K562 (cell line): ENCODE measurements at regions not wholly inside any gene's neighbourhood (a gene's known extent, or its start where the extent isn't known, plus 50 kb on each side); places are given as distances from the start of the nearest gene placed in this dataset.

Experiments
- ATAC-seq: fragments of 200-7000 bp; cut with Tn5 transposase; 3 replicates; pipeline ENCODE4 v1.9.1; 2020; ENCODE audit warnings: moderate library complexity
- BruUV-seq: library from RNA; stranded (reverse); fragments of 400-500 nt; replicated peaks from 2 replicates; lab custom pipeline; 2021; lab: Mats Ljungman, UMichigan
- CTCF ChIA-PET: fragments of 300-600 bp; formaldehyde crosslinking; extraction: SDS; loops from one replicate; lab custom pipeline; 2021; ENCODE audit warnings: low intra/inter-chr PET ratio; lab: Yijun Ruan, JAX
- POLR2A ChIA-PET: fragments of 300-600, 350-650 bp; sonication (Branson Sonifier 250); formaldehyde crosslinking; extraction: SDS; loops from one replicate; lab custom pipeline; 2021; ENCODE audit warnings: antibody characterized with exemption, inconsistent platforms; lab: Yijun Ruan, JAX
- DNase-seq, 4 experiments: peaks; one replicate each; pipeline versions ENCODE4 v3.0.0 to v3.0.0-alpha.2; 2011 to 2018; ENCODE audit warnings: low spot score in 3 of 4, mixed read lengths in 3 of 4; ENCODE audit errors: extremely low read depth in 1 of 4
- FAIRE-seq: peaks from 2 replicates; lab custom pipeline; 2011; peaks lifted over from hg19 to GRCh38; lab: Jason Lieb, UNC
- H2AFZ ChIP-seq: 2 replicates; pipeline ENCODE4 v1.6.0; 2011; ENCODE audit warnings: low read depth, low read length, control low read depth, inconsistent platforms
- H3K27ac ChIP-seq: fragments of 200-600 bp; 3 replicates; pipeline ENCODE4 v1.8.0; 2011; ENCODE audit warnings: low read depth, mild to moderate bottlenecking, control low read depth, inconsistent platforms, low read length, moderate library complexity, mixed read lengths; ENCODE audit errors: extremely low read depth
- H3K27me3 ChIP-seq, 2 experiments: fragments of 300-600 bp in 1 of 2; 2 replicates in 1 of 2; 3 replicates in 1 of 2; pipeline versions ENCODE4 v1.6.0 to v1.8.0; 2011; ENCODE audit warnings: inconsistent platforms in 2 of 2, low read length in 2 of 2, mild to moderate bottlenecking in 1 of 2, mixed read lengths in 1 of 2, moderate library complexity in 1 of 2; ENCODE audit not compliant: control insufficient read depth in 2 of 2, insufficient read depth in 2 of 2
- H3K36me3 ChIP-seq: fragments of 300-600 bp; 3 replicates; pipeline ENCODE4 v1.8.0; 2011; ENCODE audit warnings: mild to moderate bottlenecking, low read length, inconsistent platforms; ENCODE audit not compliant: control insufficient read depth, insufficient read depth
- H3K4me1 ChIP-seq, 2 experiments: fragments of 200-600 bp in 1 of 2; replicated peaks in 1 of 2; 2 replicates in 1 of 2; 3 replicates in 1 of 2; pipeline versions ENCODE4 v1.5.1 to v1.8.0; 2011; ENCODE audit warnings: inconsistent platforms in 2 of 2, low read length in 2 of 2, mild to moderate bottlenecking in 1 of 2, mixed read lengths in 1 of 2, moderate library complexity in 1 of 2; ENCODE audit not compliant: control insufficient read depth in 2 of 2, insufficient read depth in 2 of 2
- H3K4me2 ChIP-seq: 2 replicates; pipeline ENCODE4 v1.6.1; 2011; ENCODE audit warnings: low read length, control low read depth, inconsistent platforms, mixed read lengths; ENCODE audit not compliant: insufficient read depth
- H3K4me3 ChIP-seq: fragments of 200-600 bp; sonication (generic), shearing (Covaris generic); 2 replicates; pipeline ENCODE4 v1.5.1; 2016; ENCODE audit warnings: control low read depth, inconsistent platforms
- H3K79me2 ChIP-seq: fragments of 200-600 bp; 3 replicates; pipeline ENCODE4 v1.8.0; 2011; ENCODE audit warnings: low read length, inconsistent platforms; ENCODE audit not compliant: control insufficient read depth, insufficient read depth
- H3K9ac ChIP-seq, 2 experiments: 2 replicates each; pipeline versions ENCODE4 v1.6.0 to v1.6.1; 2011; ENCODE audit warnings: low read depth in 2 of 2, low read length in 2 of 2, control low read depth in 1 of 2, inconsistent platforms in 1 of 2, mild to moderate bottlenecking in 1 of 2, mixed read lengths in 1 of 2; ENCODE audit not compliant: insufficient read depth in 1 of 2
- H3K9me1 ChIP-seq: one replicate; pipeline ENCODE4 v1.6.0; 2011; ENCODE audit warnings: inconsistent platforms, mild to moderate bottlenecking, low read length, moderate library complexity; ENCODE audit not compliant: control insufficient read depth, insufficient read depth
- H3K9me3 ChIP-seq: replicated peaks from 2 replicates; pipeline ENCODE4 v1.5.1; 2011; ENCODE audit warnings: low read depth, low read length, inconsistent platforms; ENCODE audit not compliant: control insufficient read depth, insufficient read depth
- H4K20me1 ChIP-seq: replicated peaks from 2 replicates; pipeline ENCODE4 v1.6.1; 2011; ENCODE audit warnings: low read length, inconsistent platforms, mixed read lengths; ENCODE audit not compliant: control insufficient read depth, insufficient read depth
- ADNP ChIP-seq: fragments of 200-800 bp; sonication (Bioruptor generic); IDR thresholded peaks from 2 replicates; pipeline ENCODE4 v1.6.1; 2016; ENCODE audit warnings: missing genetic modification characterization, missing compliant biosample characterization
- CBX3 ChIP-seq, 2 experiments: IDR thresholded peaks; 1 replicate in 1 of 2; 2 replicates in 1 of 2; pipeline ENCODE4 v1.6.1; 2012; ENCODE audit warnings: inconsistent platforms in 2 of 2, low read length in 2 of 2, borderline replicate concordance in 1 of 2, control low read depth in 1 of 2
- ELF1 ChIP-seq: fragments of 200-800 bp; sonication (Bioruptor generic); IDR thresholded peaks from 2 replicates; pipeline ENCODE4 v1.6.1; 2016; ENCODE audit warnings: missing genetic modification characterization, missing compliant biosample characterization
- GATA2 ChIP-seq: sonication (generic); formaldehyde crosslinking; IDR thresholded peaks from 2 replicates; pipeline ENCODE4 v1.4.0; 2020; ENCODE audit warnings: mild to moderate bottlenecking, missing genetic modification reagents
- HDAC2 ChIP-seq: fragments of 450-650 bp; IDR thresholded peaks from 2 replicates; pipeline ENCODE4 v1.6.1; 2016; ENCODE audit warnings: mild to moderate bottlenecking
- MTA2 ChIP-seq: fragments of 450-650 bp; IDR thresholded peaks from 2 replicates; pipeline ENCODE4 v1.6.1; 2016; ENCODE audit warnings: low read depth
- NFE2L1 ChIP-seq: fragments of 450-650 bp; IDR thresholded peaks from 2 replicates; pipeline ENCODE4 v1.6.1; 2016; ENCODE audit warnings: missing genetic modification characterization, low read depth, mild to moderate bottlenecking, missing compliant biosample characterization, moderate library complexity, borderline replicate concordance
- PYGO2 ChIP-seq: fragments of 450-650 bp; IDR thresholded peaks from 2 replicates; pipeline ENCODE4 v1.6.1; 2016; ENCODE audit warnings: mild to moderate bottlenecking, missing genetic modification characterization, moderate library complexity, missing compliant biosample characterization
- SNIP1 ChIP-seq: fragments of 450-650 bp; IDR thresholded peaks from 2 replicates; pipeline ENCODE4 v1.7.1; 2017; ENCODE audit warnings: low read depth, mild to moderate bottlenecking
- XRCC4 ChIP-seq: IDR thresholded peaks from one replicate; pipeline ENCODE4 v1.6.1; 2011; ENCODE audit not compliant: insufficient read depth, insufficient read length; ENCODE audit errors: extremely low read depth
- ZC3H11A ChIP-seq: IDR thresholded peaks from 2 replicates; pipeline ENCODE4 v1.6.1; 2012; ENCODE audit warnings: low read depth, low read length, improper control_type of control experiment
- ZNF408 ChIP-seq: fragments of 250-450 bp; sonication (Bioruptor Pico); IDR thresholded peaks from 2 replicates; pipeline ENCODE4 v1.4.0; 2020; ENCODE audit warnings: low read depth, mild to moderate bottlenecking, moderate library complexity
- ZNF507 ChIP-seq: conservative IDR thresholded peaks from 2 replicates; pipeline ENCODE4 v1.6.1; 2017; ENCODE audit warnings: missing genetic modification characterization, missing compliant biosample characterization
- ZNF655 ChIP-seq: fragments of 250-450 bp; sonication (Bioruptor Pico); IDR thresholded peaks from 2 replicates; pipeline ENCODE4 v1.5.0; 2021
- WGBS: fragments of 100-300 bp; shearing (Covaris generic); methylation state at CpG from one replicate; pipeline ENCODE4 v1.1.6; 2016; ENCODE audit warnings: low coverage, mixed read lengths; ENCODE audit not compliant: insufficient coverage; ENCODE audit errors: missing lambda C conversion rate; 5-methylcytosine and 5-hydroxymethylcytosine counted together
- in situ Hi-C: fragments of 300-500 bp; cut with MboI; formaldehyde crosslinking; loops from 4 replicates; pipeline ENCODE4 v1.15.0; 2018; ENCODE audit warnings: inconsistent platforms, mixed read lengths
- intact Hi-C: fragments of 100-400 bp; cut with micrococcal nuclease; formaldehyde crosslinking; loops from 2 replicates; pipeline ENCODE4 v1.14.2; 2022
- TF ChIP-seq, protein P1 (sequence below), 2 experiments: fragments of 250-450 bp in 1 of 2; fragments of 450-650 bp in 1 of 2; sonication (Bioruptor Pico) in 1 of 2; IDR thresholded peaks; 2 replicates each; pipeline versions ENCODE4 v1.6.1 to v1.8.0; 2016 to 2021; ENCODE audit warnings: mild to moderate bottlenecking in 2 of 2, moderate library complexity in 2 of 2, missing compliant biosample characterization in 1 of 2, missing genetic modification characterization in 1 of 2

- TF ChIP-seq MTA2 (no peak), ZNF408 (no peak), ELF1 (tag) (no peak), ZC3H11A (no peak), GATA2 (CRISPR knock-in tag) (no peak), SNIP1 (no peak), ADNP (tag) (no peak), ZNF507 (tag) (no peak), PYGO2 (tag) (no peak), ZNF655 (no peak), NFE2L1 (no peak), HDAC2 (no peak), CBX3 (IDR thresholded peaks at IDR 0.05; ENCODE audit: borderline replicate concordance in 1 of 2, low read length in 2 of 2) (no peak), XRCC4 (no peak)
- TF ChIP-seq, protein P1, sequence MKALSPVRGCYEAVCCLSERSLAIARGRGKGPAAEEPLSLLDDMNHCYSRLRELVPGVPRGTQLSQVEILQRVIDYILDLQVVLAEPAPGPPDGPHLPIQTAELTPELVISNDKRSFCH (CRISPR knock-in tag; IDR thresholded peaks at IDR 0.05): no peak
- TF ChIP-seq, protein P1 (tag; IDR thresholded peaks at IDR 0.05): no peak
- CTCF ChIA-PET: no interaction called here
- ATAC-seq (no peak), FAIRE-seq (no peak), DNase-seq (no peak)
- Histone ChIP-seq H3K9me3 (no peaks in the 10 kb centered on the region; the same call in 1 of the 2 replicates), H3K4me3 (no peak overlapping the region), H3K79me2 (no peaks in the 10 kb centered on the region), H2AFZ (no peak overlapping the region), H3K27ac (no peak overlapping the region), H3K9ac (no peak overlapping the region), H3K36me3 (no peaks in the 10 kb centered on the region), H3K9me1 (no peaks in the 10 kb centered on the region), H4K20me1 (no peaks in the 10 kb centered on the region), H3K27me3 (no peaks in the 10 kb centered on the region; a peak in 2 of 5 replicates), H3K4me1 (no peaks in the 10 kb centered on the region), H3K4me2 (no peak overlapping the region)
- in situ Hi-C loops (no loop called here), intact Hi-C loops (loop anchor here (5.0 kb wide), 1 partner anchor 37 kb away; no protein-coding TSS in a partner anchor)
- POLR2A ChIA-PET: interaction anchor here (0.6 to 0.7 kb wide), 2 partner anchors 10 to 25 kb away, joined by 4 read pairs; no protein-coding TSS in a partner anchor
- no TSS peak for BruUV-seq
- WGBS: 13% methylated on average over 3 of the region's 4 CpGs
These were observed 66.9 kb upstream of the PLAC1 start for GRCh38 chrX:134725103-134725690.
